22Rv1 (cell line): ENCODE measurements at regions not wholly inside any gene's neighbourhood (a gene's known extent, or its start where the extent isn't known, plus 50 kb on each side); places are given as distances from the start of the nearest gene placed in this dataset.

Experiments
- ZFX ChIP-seq: fragments of 450-650 bp; IDR thresholded peaks from 2 replicates; pipeline ENCODE4 v1.6.1; 2017; ENCODE audit warnings: antibody characterized with exemption, borderline replicate concordance
- TF ChIP-seq, protein P1 (sequence below): fragments of 450-650 bp; IDR thresholded peaks from 2 replicates; pipeline ENCODE4 v1.5.1; 2017; ENCODE audit warnings: mild to moderate bottlenecking

- TF ChIP-seq, protein P1, sequence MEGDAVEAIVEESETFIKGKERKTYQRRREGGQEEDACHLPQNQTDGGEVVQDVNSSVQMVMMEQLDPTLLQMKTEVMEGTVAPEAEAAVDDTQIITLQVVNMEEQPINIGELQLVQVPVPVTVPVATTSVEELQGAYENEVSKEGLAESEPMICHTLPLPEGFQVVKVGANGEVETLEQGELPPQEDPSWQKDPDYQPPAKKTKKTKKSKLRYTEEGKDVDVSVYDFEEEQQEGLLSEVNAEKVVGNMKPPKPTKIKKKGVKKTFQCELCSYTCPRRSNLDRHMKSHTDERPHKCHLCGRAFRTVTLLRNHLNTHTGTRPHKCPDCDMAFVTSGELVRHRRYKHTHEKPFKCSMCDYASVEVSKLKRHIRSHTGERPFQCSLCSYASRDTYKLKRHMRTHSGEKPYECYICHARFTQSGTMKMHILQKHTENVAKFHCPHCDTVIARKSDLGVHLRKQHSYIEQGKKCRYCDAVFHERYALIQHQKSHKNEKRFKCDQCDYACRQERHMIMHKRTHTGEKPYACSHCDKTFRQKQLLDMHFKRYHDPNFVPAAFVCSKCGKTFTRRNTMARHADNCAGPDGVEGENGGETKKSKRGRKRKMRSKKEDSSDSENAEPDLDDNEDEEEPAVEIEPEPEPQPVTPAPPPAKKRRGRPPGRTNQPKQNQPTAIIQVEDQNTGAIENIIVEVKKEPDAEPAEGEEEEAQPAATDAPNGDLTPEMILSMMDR, result no peak
- TF ChIP-seq ZFX, result no peak
Observed at GRCh38 chr5:107303171-107303968, 367.4 kb downstream of the EFNA5 start.
